GM21786 (cell line): ENCODE measurements at regions not wholly inside any gene's neighbourhood (a gene's known extent, or its start where the extent isn't known, plus 50 kb on each side); places are given as distances from the start of the nearest gene placed in this dataset.
"Not testable (repeated sequence)": the region's sequence is repeated elsewhere in the genome, so short reads cannot be mapped to it uniquely, and the experiment has no call there.

ENCODE experiments used
- ATAC-seq: cut with Tn5 transposase; IDR thresholded peaks from one replicate; pipeline ENCODE4 v1.9.1; 2021; ENCODE audit not compliant: unreplicated experiment

- ATAC-seq: no peak
These were observed 346.3 kb upstream of the UBE2E2 start for GRCh38 chr3:22856811-22857210.

- ATAC-seq: no peak
These were observed 344.6 kb upstream of the UBE2E2 start for GRCh38 chr3:22858486-22858885.

DNA sequence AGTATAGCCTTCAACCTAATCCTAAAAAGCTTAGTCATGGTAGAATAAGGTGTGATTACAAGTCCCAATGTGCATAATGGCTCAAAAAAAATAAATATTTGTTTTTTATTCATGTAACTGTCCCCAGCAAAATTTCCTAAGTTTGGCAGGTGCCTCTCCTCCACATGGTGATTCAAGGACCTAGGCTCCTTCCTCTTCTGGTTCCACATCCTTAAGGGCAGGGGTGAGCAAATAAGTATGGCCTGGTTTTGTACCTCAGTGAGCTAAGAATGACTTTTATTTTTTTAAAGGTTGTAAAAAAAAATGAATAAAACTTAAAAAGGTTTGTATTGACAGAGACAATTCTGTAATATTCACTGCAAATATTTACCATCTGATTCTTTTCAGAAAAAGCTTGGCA lies 343.5 kb upstream of the UBE2E2 start:
- ATAC-seq: no peak

DNA sequence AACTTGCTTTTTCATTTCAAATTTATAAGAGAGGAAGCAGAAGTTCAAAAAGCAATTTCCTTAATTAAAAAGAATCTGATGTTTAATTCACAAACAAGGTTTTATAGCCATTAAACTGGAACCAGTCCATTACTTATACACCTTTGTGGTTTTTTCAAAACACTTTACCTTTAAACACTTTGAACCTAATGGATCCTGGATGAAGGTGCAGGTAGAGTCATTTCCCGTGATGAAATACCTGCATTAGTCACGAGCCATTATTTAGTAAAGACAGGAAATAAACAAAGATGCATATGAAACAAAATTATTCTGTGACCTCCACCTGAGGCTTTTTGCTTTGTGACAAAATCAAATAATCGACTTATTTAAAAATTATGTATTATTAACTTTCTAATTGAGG lies 341.7 kb upstream of the UBE2E2 start:
- ATAC-seq: no peak

DNA sequence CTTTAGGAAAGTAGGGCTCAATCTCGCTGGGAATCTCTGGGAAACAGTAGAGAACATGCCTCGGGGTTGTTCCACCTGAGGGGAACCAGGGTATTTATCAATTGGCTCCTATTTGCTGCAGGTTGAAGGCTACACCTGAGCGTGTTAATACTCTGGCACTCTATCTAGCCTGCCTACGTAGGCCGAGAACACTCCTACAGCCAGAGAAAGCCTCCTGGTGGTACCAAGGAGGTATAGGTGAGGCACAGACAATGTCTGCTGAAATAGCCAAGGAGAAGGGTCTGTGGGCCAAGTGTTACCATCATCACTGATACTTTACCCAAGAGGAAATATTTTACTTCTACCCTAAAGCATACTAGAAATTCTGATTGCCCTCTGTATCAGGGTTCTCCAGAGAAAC lies 341.0 kb upstream of the UBE2E2 start:
- ATAC-seq: no peak

DNA sequence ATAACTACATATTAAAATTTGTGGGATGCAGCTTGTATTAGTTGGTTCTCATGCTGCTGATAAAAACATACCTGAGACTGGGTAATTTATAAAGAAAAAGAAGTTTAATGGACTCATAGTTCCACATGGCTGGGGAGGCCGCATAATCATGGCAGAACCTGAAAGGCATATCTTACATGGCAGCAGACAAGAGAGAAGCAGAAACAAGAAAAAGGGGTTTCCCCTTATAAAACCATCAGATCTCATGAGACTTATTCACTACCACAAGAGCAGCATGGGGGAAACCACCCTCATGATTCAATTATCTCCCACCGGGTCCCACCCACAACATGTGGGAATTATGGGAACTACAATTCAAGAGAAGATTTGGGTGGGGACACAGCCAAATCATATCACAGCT lies 320.3 kb upstream of the UBE2E2 start:
- ATAC-seq: not testable (repeated sequence)

DNA sequence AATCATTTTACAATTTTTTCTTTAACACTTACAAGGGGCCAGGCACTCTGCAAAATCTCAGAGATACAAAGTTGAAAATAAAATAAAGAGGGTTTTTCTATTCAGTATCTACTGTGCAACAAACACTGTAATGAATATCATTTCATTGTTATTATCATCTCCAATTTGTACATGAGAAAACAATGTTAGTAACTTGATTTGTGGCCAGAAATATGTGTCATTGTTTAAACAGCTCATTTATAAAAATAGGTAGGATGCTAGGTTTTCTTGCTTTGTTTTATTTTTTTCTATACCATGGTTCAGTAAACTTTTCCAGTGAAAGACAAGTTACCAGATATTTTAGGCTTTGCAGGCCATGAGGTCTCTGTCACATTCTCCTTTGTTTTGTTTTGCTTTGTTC lies 318.1 kb upstream of the UBE2E2 start:
- ATAC-seq: no peak

- no peak for ATAC-seq
These were observed 317.4 kb upstream of the UBE2E2 start for GRCh38 chr3:22885574-22886341.

- ATAC-seq: no peak
These were observed 316.6 kb upstream of the UBE2E2 start for GRCh38 chr3:22886439-22887068.

GRCh38 chr3:22887664-22888291 lies 315.3 kb upstream of the UBE2E2 start:
- no peak for ATAC-seq

- ATAC-seq: no peak
These were observed 310.0 kb upstream of the UBE2E2 start for GRCh38 chr3:22893101-22893500.

DNA sequence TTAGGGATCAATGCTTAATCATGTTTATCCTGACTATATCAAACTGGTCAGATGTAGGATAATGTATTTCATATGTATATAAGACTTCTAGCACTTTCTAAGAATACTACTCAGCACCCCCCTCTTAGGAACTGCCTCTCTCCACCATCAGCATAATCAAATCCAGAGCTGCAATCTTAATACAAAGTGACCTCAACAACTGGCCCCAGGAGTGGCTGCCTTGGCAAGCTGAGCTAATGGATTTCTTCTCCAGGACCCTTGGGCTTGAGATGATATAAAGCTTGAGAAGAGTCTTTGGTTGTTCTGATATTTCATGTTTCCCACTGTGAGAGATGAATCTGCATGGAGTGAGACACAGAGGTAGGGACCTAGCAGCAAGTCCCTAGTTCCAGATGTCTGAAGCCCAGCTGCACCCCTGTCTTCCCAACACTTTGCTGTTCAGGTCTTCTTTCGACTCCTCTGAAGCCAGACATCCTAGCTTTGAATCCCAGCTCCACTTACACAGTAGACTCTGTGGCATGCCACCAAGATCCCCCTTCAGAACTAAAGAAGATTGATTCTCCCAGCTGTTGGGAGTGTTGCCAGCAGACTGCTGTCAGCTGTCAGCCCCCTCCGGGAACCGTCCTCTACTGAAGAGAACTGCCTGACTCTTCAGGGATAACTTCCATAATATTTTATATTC lies 309.3 kb upstream of the UBE2E2 start:
- ATAC-seq: no peak

DNA sequence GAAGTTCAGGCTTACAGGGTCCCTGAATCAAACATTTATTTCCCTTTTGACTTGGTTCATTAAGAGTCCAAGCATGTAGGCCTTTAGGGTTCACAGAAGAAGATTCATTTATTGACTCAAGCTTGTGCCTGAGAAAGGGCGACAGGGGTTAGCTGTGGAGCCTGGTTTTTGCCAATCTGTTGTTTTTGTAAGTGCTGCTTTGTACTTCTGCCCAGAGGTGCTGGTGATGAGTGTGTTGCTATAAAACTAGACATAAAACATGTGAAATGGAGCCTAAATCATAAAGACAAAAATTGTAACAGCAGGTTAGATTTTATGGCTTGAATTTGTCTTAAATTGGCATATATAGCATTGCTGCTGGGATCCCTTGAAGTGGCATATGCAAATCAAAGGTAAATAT lies 308.3 kb upstream of the UBE2E2 start:
- ATAC-seq: no peak

DNA sequence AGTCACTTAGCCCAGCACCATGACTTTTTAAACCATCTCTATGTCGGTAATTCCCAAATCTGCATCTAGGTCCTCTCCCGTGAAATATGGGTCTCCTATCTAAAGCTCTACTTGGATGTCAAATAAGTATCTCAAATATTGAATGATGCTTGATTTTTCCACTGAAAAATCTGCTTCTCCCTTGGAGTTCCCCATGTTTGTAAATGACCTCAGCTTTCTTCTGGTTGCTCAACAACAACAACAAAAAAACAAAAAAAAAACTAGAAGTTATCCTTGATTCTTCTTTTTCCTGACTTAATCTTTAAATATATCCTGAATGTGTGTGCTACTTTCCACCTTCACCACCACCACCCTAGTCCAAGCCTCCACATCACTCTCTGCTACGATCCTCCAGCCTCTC lies 307.5 kb upstream of the UBE2E2 start:
- no peak for ATAC-seq

DNA sequence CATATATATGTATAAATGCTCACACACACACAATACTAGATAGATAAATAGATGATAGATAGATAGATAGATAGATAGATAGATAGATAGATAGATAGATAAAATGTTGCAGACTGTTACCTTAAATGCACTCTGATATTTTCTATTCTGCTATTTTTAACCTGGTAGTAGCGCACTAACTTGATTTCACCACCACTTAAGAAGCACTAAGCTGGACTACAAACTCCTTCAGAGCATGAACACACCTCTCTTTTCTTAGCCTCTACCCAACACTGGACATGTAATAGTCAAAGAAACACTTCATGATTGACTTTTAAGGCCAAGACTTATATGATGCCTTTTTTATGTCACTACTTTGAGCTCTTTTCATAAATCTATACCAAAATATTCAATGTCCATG lies 304.6 kb upstream of the UBE2E2 start:
- no peak for ATAC-seq

DNA sequence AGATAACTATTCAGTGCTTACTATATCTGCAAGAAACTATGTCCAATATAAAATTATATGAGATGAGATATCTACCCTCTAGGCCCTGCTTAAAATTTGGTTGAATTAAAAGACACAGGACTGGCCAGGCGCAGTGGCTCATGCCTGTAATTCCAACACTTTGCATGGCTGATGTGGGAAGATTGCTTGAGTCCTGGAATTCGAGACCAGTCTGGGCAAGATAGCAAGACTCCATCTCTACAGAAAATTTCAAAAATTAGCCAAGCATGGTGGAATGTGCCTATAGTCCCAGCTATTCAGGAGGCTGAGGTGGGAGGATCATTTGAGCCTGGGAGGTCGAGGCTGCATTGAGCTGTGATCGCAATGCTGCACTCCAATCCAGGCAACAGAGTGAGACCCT lies 303.7 kb upstream of the UBE2E2 start:
- no peak for ATAC-seq

DNA sequence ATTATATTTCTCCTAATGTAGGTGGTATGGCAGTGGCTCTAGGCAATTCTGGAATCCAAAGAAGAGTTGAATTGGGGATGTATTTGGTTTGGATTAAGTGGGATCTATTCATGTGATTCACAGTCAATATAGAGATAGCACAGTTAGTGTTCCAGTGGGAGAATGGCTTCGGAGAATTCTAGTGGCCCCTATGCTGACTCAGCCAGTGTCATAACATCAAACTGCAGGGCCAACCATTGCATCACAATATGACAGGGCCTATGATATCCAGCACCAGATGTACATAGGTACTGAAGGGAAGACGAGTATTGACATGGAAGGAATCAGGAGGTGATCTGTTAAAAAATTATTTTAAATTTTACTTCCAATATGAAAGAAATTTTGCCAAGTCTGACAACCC lies 302.8 kb upstream of the UBE2E2 start:
- ATAC-seq: no peak

GRCh38 chr3:22901684-22902083 lies 301.4 kb upstream of the UBE2E2 start:
- no peak for ATAC-seq

DNA sequence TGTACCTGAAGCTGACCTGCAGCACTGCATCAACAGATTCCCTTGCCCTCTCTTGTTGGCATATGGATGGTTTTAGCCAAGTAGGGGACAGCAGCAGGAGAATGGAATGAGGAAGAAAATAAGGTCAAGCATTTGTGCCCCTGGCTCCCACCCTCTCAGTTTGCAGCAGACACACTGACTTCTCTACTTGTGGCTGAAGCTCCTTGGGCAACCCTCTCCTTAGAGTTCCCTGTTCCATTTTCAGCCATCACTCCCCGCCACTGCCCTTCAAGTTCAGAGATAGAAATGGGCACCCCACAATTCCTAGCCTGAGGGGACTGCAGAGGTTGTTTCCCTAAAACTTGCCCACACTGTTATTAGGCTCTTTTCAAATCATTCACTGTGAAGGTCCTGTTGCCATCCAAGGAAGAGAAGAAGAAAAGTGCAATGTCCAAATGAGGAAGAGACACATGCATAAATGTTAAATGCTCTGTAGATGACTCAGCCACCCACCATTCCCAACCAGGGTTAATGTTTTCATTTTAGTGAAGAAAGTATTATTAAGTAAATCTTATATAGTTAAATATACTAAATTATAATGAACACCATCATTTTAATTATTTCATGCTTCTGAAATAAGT lies 295.9 kb upstream of the UBE2E2 start:
- ATAC-seq: no peak

GRCh38 chr3:22907796-22908195 lies 295.3 kb upstream of the UBE2E2 start:
- no peak for ATAC-seq

GRCh38 chr3:22908989-22909507 lies 294.1 kb upstream of the UBE2E2 start:
- ATAC-seq: no peak
